Keratinocyte (primary cell): ENCODE measurements at regions not wholly inside any gene's neighbourhood (a gene's known extent, or its start where the extent isn't known, plus 50 kb on each side); places are given as distances from the start of the nearest gene placed in this dataset.

ENCODE experiments used
- DNase-seq: peaks from one replicate; pipeline ENCODE4 v3.0.0-alpha.2; 2011; ENCODE audit warnings: low read depth, missing footprints, low spot score
- FAIRE-seq: peaks from 2 replicates; lab custom pipeline; 2011; peaks lifted over from hg19 to GRCh38; lab: Jason Lieb, UNC
- H2AFZ ChIP-seq: 2 replicates; pipeline ENCODE4 v1.6.0; 2012; ENCODE audit warnings: low read length, control low read depth, inconsistent platforms; ENCODE audit not compliant: control insufficient read depth
- H3K27ac ChIP-seq: 2 replicates; pipeline ENCODE4 v1.5.1; 2011; ENCODE audit warnings: low read length; ENCODE audit not compliant: control insufficient read depth, insufficient read depth
- H3K27me3 ChIP-seq: 3 replicates; pipeline ENCODE4 v1.6.0; 2011; ENCODE audit warnings: low read length; ENCODE audit not compliant: control insufficient read depth, insufficient read depth; ENCODE audit errors: extremely low read depth
- H3K36me3 ChIP-seq, 2 experiments: 2 replicates in 1 of 2; 3 replicates in 1 of 2; pipeline ENCODE4 v1.5.1; 2011; ENCODE audit warnings: low read length in 2 of 2, mild to moderate bottlenecking in 1 of 2; ENCODE audit not compliant: control insufficient read depth in 2 of 2, insufficient read depth in 2 of 2; ENCODE audit errors: extremely low read depth in 1 of 2
- H3K4me1 ChIP-seq: 3 replicates; pipeline ENCODE4 v1.5.1; 2011; ENCODE audit warnings: low read length; ENCODE audit not compliant: control insufficient read depth, insufficient read depth; ENCODE audit errors: extremely low read depth
- H3K4me2 ChIP-seq: 3 replicates; pipeline ENCODE4 v1.6.0; 2011; ENCODE audit warnings: low read depth, low read length; ENCODE audit not compliant: control insufficient read depth, insufficient read depth; ENCODE audit errors: extremely low read depth
- H3K4me3 ChIP-seq, 3 experiments: fragments of 200-600 bp in 1 of 3; sonication (generic) in 1 of 3; 2 replicates in 2 of 3; 3 replicates in 1 of 3; pipeline ENCODE4 v1.5.1; 2011 to 2016; ENCODE audit warnings: low read length in 3 of 3, mild to moderate bottlenecking in 3 of 3, control low read depth in 2 of 3, inconsistent platforms in 1 of 3, low read depth in 1 of 3, mixed read lengths in 1 of 3, mixed run types in 1 of 3, moderate library complexity in 1 of 3; ENCODE audit not compliant: control insufficient read depth in 2 of 3, insufficient read depth in 2 of 3; ENCODE audit errors: extremely low read depth in 1 of 3
- H3K79me2 ChIP-seq: 2 replicates; pipeline ENCODE4 v1.6.0; 2012; ENCODE audit warnings: low read length; ENCODE audit not compliant: control insufficient read depth, insufficient read depth
- H3K9ac ChIP-seq: 3 replicates; pipeline ENCODE4 v1.6.0; 2011; ENCODE audit warnings: low read length; ENCODE audit not compliant: control insufficient read depth, insufficient read depth; ENCODE audit errors: extremely low read depth
- H3K9me1 ChIP-seq: 3 replicates; pipeline ENCODE4 v1.6.0; 2011; ENCODE audit warnings: low read length; ENCODE audit not compliant: control insufficient read depth, insufficient read depth; ENCODE audit errors: extremely low read depth
- H3K9me3 ChIP-seq: 2 replicates; pipeline ENCODE4 v1.5.1; 2012; ENCODE audit warnings: low read depth, low read length; ENCODE audit not compliant: control insufficient read depth
- H4K20me1 ChIP-seq: 3 replicates; pipeline ENCODE4 v1.6.0; 2011; ENCODE audit warnings: low read length; ENCODE audit not compliant: control insufficient read depth, insufficient read depth; ENCODE audit errors: extremely low read depth
- EZH2 ChIP-seq: IDR thresholded peaks from one replicate; pipeline ENCODE4 v1.6.1; 2012; ENCODE audit warnings: inconsistent platforms, mild to moderate bottlenecking, low read length, moderate library complexity
- dilution Hi-C: fragments of 300-500 bp; cut with MboI; formaldehyde crosslinking; loops from one replicate; pipeline ENCODE4 v1.7.0; 2020; ENCODE audit warnings: low sequenced_read_pairs; ENCODE audit not compliant: extremely low pct_ligation_motif_present
- TF ChIP-seq, protein P1 (sequence below), 3 experiments: IDR thresholded peaks in 1 of 3; conservative IDR thresholded peaks in 1 of 3; optimal IDR thresholded peaks in 1 of 3; 2 replicates in 2 of 3; 3 replicates in 1 of 3; pipeline versions ENCODE3 to v1.5.1; 2011; ENCODE audit warnings: low read length in 3 of 3, mild to moderate bottlenecking in 3 of 3, moderate library complexity in 2 of 3, control low read depth in 1 of 3, inconsistent platforms in 1 of 3; ENCODE audit not compliant: insufficient read depth in 2 of 3; ENCODE audit errors: extremely low read depth in 1 of 3

DNA sequence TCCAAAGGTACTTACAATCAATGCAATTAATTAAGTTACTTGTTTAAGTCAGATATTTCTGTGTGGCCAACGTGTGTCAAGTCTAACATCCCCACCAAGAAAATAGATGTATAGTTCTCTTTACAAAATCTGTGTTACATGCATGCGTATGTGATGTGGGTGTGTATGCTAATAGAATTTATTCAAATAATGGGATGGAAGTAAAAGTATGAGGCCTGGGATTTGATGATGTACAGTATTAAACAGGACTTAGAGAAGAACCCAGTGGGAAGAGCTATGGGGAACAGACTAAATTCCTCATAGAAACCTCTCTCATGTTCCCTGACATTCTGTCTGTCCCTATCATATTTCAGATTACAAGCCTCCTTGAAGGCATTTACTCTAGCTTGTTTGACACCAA, 72.5 kb downstream of the IFI44 start:
- Histone ChIP-seq H3K4me1 (no peaks in the 10 kb centered on the region), H3K27ac (no peak overlapping the region), H3K36me3 (no peaks in the 10 kb centered on the region), H3K4me2 (no peak overlapping the region), H3K4me3 (no peak overlapping the region), H4K20me1 (no peaks in the 10 kb centered on the region), H3K9ac (no peak overlapping the region), H3K27me3 (no peaks in the 10 kb centered on the region), H2AFZ (no peak overlapping the region), H3K79me2 (no peaks in the 10 kb centered on the region), H3K9me1 (no peaks in the 10 kb centered on the region), H3K9me3 (no peaks in the 10 kb centered on the region)
- FAIRE-seq (no peak), DNase-seq (no peak)
- dilution Hi-C loops = no loop called here
- TF ChIP-seq, protein P1, sequence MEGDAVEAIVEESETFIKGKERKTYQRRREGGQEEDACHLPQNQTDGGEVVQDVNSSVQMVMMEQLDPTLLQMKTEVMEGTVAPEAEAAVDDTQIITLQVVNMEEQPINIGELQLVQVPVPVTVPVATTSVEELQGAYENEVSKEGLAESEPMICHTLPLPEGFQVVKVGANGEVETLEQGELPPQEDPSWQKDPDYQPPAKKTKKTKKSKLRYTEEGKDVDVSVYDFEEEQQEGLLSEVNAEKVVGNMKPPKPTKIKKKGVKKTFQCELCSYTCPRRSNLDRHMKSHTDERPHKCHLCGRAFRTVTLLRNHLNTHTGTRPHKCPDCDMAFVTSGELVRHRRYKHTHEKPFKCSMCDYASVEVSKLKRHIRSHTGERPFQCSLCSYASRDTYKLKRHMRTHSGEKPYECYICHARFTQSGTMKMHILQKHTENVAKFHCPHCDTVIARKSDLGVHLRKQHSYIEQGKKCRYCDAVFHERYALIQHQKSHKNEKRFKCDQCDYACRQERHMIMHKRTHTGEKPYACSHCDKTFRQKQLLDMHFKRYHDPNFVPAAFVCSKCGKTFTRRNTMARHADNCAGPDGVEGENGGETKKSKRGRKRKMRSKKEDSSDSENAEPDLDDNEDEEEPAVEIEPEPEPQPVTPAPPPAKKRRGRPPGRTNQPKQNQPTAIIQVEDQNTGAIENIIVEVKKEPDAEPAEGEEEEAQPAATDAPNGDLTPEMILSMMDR (optimal IDR thresholded peaks at IDR 0.05 in 1 of 3, IDR thresholded peaks at IDR 0.05 in 1 of 3, conservative IDR thresholded peaks at IDR 0.05 in 1 of 3; ENCODE audit: extremely low read depth in 1 of 3, insufficient read depth in 2 of 3, low read length in 3 of 3) = no peak
- no peak for TF ChIP-seq EZH2

DNA sequence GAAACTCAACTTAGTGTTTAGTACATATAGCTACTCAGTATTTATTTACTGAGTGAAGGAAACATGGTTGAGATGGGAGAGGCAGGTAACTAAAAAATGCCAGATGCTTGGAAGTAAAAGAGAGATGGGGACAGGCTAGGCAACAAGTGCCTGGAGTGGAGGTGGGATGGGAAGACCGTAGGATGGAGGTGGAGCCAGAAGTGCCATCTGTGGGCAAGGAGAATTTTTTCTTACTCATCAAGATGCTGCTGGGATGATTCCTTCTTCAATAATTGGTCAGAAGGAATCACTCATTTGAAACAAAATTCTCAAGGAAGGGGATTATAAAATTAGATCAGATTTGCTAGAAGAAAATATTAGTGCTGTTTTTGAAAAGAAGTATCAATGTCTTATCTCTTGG, 72.9 kb downstream of the IFI44 start:
- no peaks in the 10 kb centered on the region for H3K27me3 ChIP-seq
- H3K9me3 ChIP-seq = no peaks in the 10 kb centered on the region
- no peaks in the 10 kb centered on the region for H4K20me1 ChIP-seq
- H3K9ac ChIP-seq = no peak overlapping the region
- no peak overlapping the region for H3K4me2 ChIP-seq
- no peaks in the 10 kb centered on the region for H3K4me1 ChIP-seq
- no peak overlapping the region for H3K4me3 ChIP-seq
- no peaks in the 10 kb centered on the region for H3K36me3 ChIP-seq
- no peaks in the 10 kb centered on the region for H3K9me1 ChIP-seq
- TF ChIP-seq, protein P1 (optimal IDR thresholded peaks at IDR 0.05 in 1 of 3, IDR thresholded peaks at IDR 0.05 in 1 of 3, conservative IDR thresholded peaks at IDR 0.05 in 1 of 3; ENCODE audit: extremely low read depth in 1 of 3, insufficient read depth in 2 of 3, low read length in 3 of 3) = no peak
- no peak for TF ChIP-seq EZH2
- no peak for FAIRE-seq
- H2AFZ ChIP-seq = no peak overlapping the region
- no peak for DNase-seq
- no peak overlapping the region for H3K27ac ChIP-seq
- dilution Hi-C loops = no loop called here
- H3K79me2 ChIP-seq = no peaks in the 10 kb centered on the region
